Common myeloid progenitor, CD34-positive (primary cell): ENCODE measurements at regions not wholly inside any gene's neighbourhood (a gene's known extent, or its start where the extent isn't known, plus 50 kb on each side); places are given as distances from the start of the nearest gene placed in this dataset.

ENCODE experiments used
- CTCF ChIA-PET: fragments of 350-600 bp; sonication (Branson Sonifier 250); formaldehyde crosslinking; loops from one replicate; lab custom pipeline; 2021; ENCODE audit warnings: antibody characterized with exemption; lab: Charles Lee
- POLR2A ChIA-PET: fragments of 350-600 bp; sonication (Branson Sonifier 250); formaldehyde crosslinking; loops from one replicate; lab custom pipeline; 2021; ENCODE audit warnings: antibody characterized with exemption; lab: Charles Lee
- DNase-seq, 3 donors: peaks; one replicate each; pipeline versions ENCODE4 v3.0.0 to v3.0.0-alpha.2; 2013
- H3K27ac ChIP-seq, 2 experiments: 1 replicate in 1 of 2; 2 replicates in 1 of 2; pipeline ENCODE4 v1.7.0; 2013; ENCODE audit warnings: inconsistent platforms in 2 of 2, low read length in 2 of 2, mild to moderate bottlenecking in 2 of 2, low read depth in 1 of 2, moderate library complexity in 1 of 2; ENCODE audit not compliant: severe bottlenecking in 2 of 2, insufficient read depth in 1 of 2, poor library complexity in 1 of 2
- H3K27me3 ChIP-seq, 5 experiments: replicated peaks in 2 of 5; 1 replicate in 3 of 5; 2 replicates in 2 of 5; pipeline versions ENCODE4 v1.6.1 to v1.7.0; 2013; ENCODE audit warnings: low read length in 4 of 5, mild to moderate bottlenecking in 2 of 5, moderate library complexity in 2 of 5, inconsistent platforms in 1 of 5; ENCODE audit not compliant: insufficient read depth in 5 of 5, control insufficient read depth in 4 of 5
- H3K36me3 ChIP-seq, 4 experiments: 1 replicate in 2 of 4; 2 replicates in 2 of 4; pipeline versions ENCODE4 v1.6.1 to v1.7.0; 2013; ENCODE audit warnings: low read length in 3 of 4, control low read depth in 1 of 4, mild to moderate bottlenecking in 1 of 4; ENCODE audit not compliant: control insufficient read depth in 4 of 4, insufficient read depth in 4 of 4
- H3K4me1 ChIP-seq, 4 experiments: 1 replicate in 3 of 4; 2 replicates in 1 of 4; pipeline versions ENCODE4 v1.6.1 to v1.7.1; 2013; ENCODE audit warnings: low read length in 3 of 4, mild to moderate bottlenecking in 3 of 4, control low read depth in 1 of 4, inconsistent platforms in 1 of 4, moderate library complexity in 1 of 4; ENCODE audit not compliant: control insufficient read depth in 4 of 4, insufficient read depth in 4 of 4; ENCODE audit errors: control extremely low read depth in 1 of 4
- H3K4me3 ChIP-seq, 7 experiments: 1 replicate in 4 of 7; 2 replicates in 3 of 7; pipeline versions ENCODE4 v1.5.1 to v1.7.0; 2013; ENCODE audit warnings: mild to moderate bottlenecking in 7 of 7, low read length in 6 of 7, moderate library complexity in 6 of 7, inconsistent platforms in 2 of 7, low read depth in 2 of 7, control low read depth in 1 of 7; ENCODE audit not compliant: insufficient read depth in 4 of 7, control insufficient read depth in 1 of 7; ENCODE audit errors: extremely low read depth in 1 of 7
- H3K9me3 ChIP-seq, 5 experiments: 1 replicate in 4 of 5; 2 replicates in 1 of 5; pipeline versions ENCODE4 v1.6.1 to v1.7.1; 2013; ENCODE audit warnings: low read length in 4 of 5, mild to moderate bottlenecking in 2 of 5, inconsistent platforms in 1 of 5, low read depth in 1 of 5, moderate library complexity in 1 of 5; ENCODE audit not compliant: control insufficient read depth in 4 of 5, insufficient read depth in 2 of 5; ENCODE audit errors: control extremely low read depth in 1 of 5
- WGBS: methylation state at CpG from one replicate; pipeline ENCODE4 v1.1.5; 2013; ENCODE audit not compliant: insufficient coverage; 5-methylcytosine and 5-hydroxymethylcytosine counted together

- no peak overlapping the region for H3K4me3 ChIP-seq
- POLR2A ChIA-PET = no interaction called here
- no peaks in the 10 kb centered on the region for H3K4me1 ChIP-seq
- CTCF ChIA-PET = no interaction called here
- DNase-seq = no peak
- H3K27me3 ChIP-seq = peaks cover 0 to 49% (median 9%) of the 10 kb centered on the region in 5 experiments
- no peaks in the 10 kb centered on the region for H3K36me3 ChIP-seq
- H3K9me3 ChIP-seq = no peaks in the 10 kb centered on the region
- WGBS = 99% methylated on average over 8 of the region's 9 CpGs
- no peak overlapping the region for H3K27ac ChIP-seq
Observed at GRCh38 chr20:48478806-48479585, 348.8 kb downstream of the PREX1 start.

- WGBS = 71% methylated on average over 1 of the region's 5 CpGs
- no peak overlapping the region for H3K4me3 ChIP-seq
- no peak for DNase-seq
- no peaks in the 10 kb centered on the region for H3K9me3 ChIP-seq
- peaks cover 0 to 46% (median 9%) of the 10 kb centered on the region in 5 experiments for H3K27me3 ChIP-seq
- H3K4me1 ChIP-seq = no peaks in the 10 kb centered on the region
- no peaks in the 10 kb centered on the region for H3K36me3 ChIP-seq
- POLR2A ChIA-PET = no interaction called here
- CTCF ChIA-PET = no interaction called here
- H3K27ac ChIP-seq = no peak overlapping the region
Observed at GRCh38 chr20:48478370-48478769, 349.4 kb downstream of the PREX1 start.

GRCh38 chr20:48476854-48477253 lies 350.9 kb downstream of the PREX1 start:
- Histone ChIP-seq H3K36me3 (no peaks in the 10 kb centered on the region), H3K9me3 (no peaks in the 10 kb centered on the region), H3K27me3 (peaks cover 0 to 47% (median 7%) of the 10 kb centered on the region in 5 experiments), H3K4me3 (no peak overlapping the region), H3K4me1 (no peaks in the 10 kb centered on the region), H3K27ac (no peak overlapping the region)
- WGBS = 95% methylated on average over 8 of the region's 11 CpGs
- CTCF ChIA-PET = no interaction called here
- POLR2A ChIA-PET = no interaction called here
- no peak for DNase-seq

GRCh38 chr20:48474022-48474421 lies 353.8 kb downstream of the PREX1 start:
- ChIA-PET CTCF (no interaction called here), POLR2A (no interaction called here)
- peaks cover 0 to 32% (median 0%) of the 10 kb centered on the region in 5 experiments for H3K27me3 ChIP-seq
- no peak overlapping the region for H3K4me3 ChIP-seq
- no peaks in the 10 kb centered on the region for H3K36me3 ChIP-seq
- no peaks in the 10 kb centered on the region for H3K4me1 ChIP-seq
- no peak for DNase-seq
- no peaks in the 10 kb centered on the region for H3K9me3 ChIP-seq
- 81% methylated on average over 5 of the region's 5 CpGs for WGBS
- no peak overlapping the region for H3K27ac ChIP-seq

GRCh38 chr20:48471759-48472408 lies 355.9 kb downstream of the PREX1 start:
- ChIA-PET CTCF (interaction anchor here (0.9 kb wide), 1 partner anchor 577 kb away, joined by 3 read pairs; no protein-coding TSS in a partner anchor), POLR2A (no interaction called here)
- Histone ChIP-seq H3K27ac (no peak overlapping the region), H3K4me1 (peaks cover 0 to 5% (median 0%) of the 10 kb centered on the region in 4 experiments), H3K36me3 (no peaks in the 10 kb centered on the region), H3K9me3 (no peaks in the 10 kb centered on the region), H3K4me3 (no peak overlapping the region), H3K27me3 (peaks cover 0 to 19% (median 2%) of the 10 kb centered on the region in 5 experiments)
- WGBS = 77% methylated on average over 8 of the region's 9 CpGs
- no peak for DNase-seq

- Histone ChIP-seq H3K36me3 (no peaks in the 10 kb centered on the region), H3K27ac (no peak overlapping the region), H3K9me3 (no peaks in the 10 kb centered on the region), H3K4me1 (peaks cover 0 to 5% (median 0%) of the 10 kb centered on the region in 4 experiments), H3K27me3 (peaks cover 0 to 19% (median 2%) of the 10 kb centered on the region in 5 experiments), H3K4me3 (no peak overlapping the region)
- 72% methylated on average over 3 of the region's 5 CpGs for WGBS
- CTCF ChIA-PET = interaction anchor here (0.9 kb wide), 1 partner anchor 577 kb away, joined by 3 read pairs; no protein-coding TSS in a partner anchor
- no peak for DNase-seq
- POLR2A ChIA-PET = no interaction called here
Observed at GRCh38 chr20:48471176-48471575, 356.6 kb downstream of the PREX1 start.

GRCh38 chr20:48470141-48470540 lies 357.7 kb downstream of the PREX1 start:
- no peak for DNase-seq
- 100% methylated on average over 1 of the region's 3 CpGs for WGBS
- Histone ChIP-seq H3K27ac (no peak overlapping the region), H3K9me3 (no peaks in the 10 kb centered on the region), H3K4me3 (no peak overlapping the region), H3K4me1 (peaks cover 0 to 5% (median 0%) of the 10 kb centered on the region in 4 experiments), H3K36me3 (no peaks in the 10 kb centered on the region), H3K27me3 (peaks cover 0 to 14% (median 2%) of the 10 kb centered on the region in 5 experiments)
- ChIA-PET POLR2A (no interaction called here), CTCF (no interaction called here)
